A673 (cell line): ENCODE measurements at regions not wholly inside any gene's neighbourhood (a gene's known extent, or its start where the extent isn't known, plus 50 kb on each side); places are given as distances from the start of the nearest gene placed in this dataset.

ENCODE experiments used
- EZH2 ChIP-seq: fragments of 200-600 bp; sonication (generic); IDR thresholded peaks from 2 replicates; pipeline ENCODE4 v1.6.1; 2017; ENCODE audit warnings: borderline replicate concordance, low read depth, mild to moderate bottlenecking, mixed read lengths, antibody characterized with exemption, low read length; ENCODE audit not compliant: poor library complexity, severe bottlenecking
- TF ChIP-seq, protein P1 (sequence below): fragments of 300-800, 200-600 bp; sonication (generic); conservative IDR thresholded peaks from 2 replicates; pipeline ENCODE4 v1.5.1; 2017; ENCODE audit warnings: low read depth, mild to moderate bottlenecking, antibody characterized with exemption, low read length, moderate library complexity, mixed read lengths

GRCh38 chr4:20359692-20360091, 108.0 kb downstream of the SLIT2 start:
- TF ChIP-seq, protein P1, sequence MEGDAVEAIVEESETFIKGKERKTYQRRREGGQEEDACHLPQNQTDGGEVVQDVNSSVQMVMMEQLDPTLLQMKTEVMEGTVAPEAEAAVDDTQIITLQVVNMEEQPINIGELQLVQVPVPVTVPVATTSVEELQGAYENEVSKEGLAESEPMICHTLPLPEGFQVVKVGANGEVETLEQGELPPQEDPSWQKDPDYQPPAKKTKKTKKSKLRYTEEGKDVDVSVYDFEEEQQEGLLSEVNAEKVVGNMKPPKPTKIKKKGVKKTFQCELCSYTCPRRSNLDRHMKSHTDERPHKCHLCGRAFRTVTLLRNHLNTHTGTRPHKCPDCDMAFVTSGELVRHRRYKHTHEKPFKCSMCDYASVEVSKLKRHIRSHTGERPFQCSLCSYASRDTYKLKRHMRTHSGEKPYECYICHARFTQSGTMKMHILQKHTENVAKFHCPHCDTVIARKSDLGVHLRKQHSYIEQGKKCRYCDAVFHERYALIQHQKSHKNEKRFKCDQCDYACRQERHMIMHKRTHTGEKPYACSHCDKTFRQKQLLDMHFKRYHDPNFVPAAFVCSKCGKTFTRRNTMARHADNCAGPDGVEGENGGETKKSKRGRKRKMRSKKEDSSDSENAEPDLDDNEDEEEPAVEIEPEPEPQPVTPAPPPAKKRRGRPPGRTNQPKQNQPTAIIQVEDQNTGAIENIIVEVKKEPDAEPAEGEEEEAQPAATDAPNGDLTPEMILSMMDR: no peak
- TF ChIP-seq EZH2: no peak
